ENCODE measurements at regions not wholly inside any gene's neighbourhood (a gene's known extent, or its start where the extent isn't known, plus 50 kb on each side); places are given as distances from the start of the nearest gene placed in this dataset.

GRCh38 chr3:76527773-76528172, 512.1 kb upstream of the ROBO2 start:
- TF ChIP-seq POLR2AphosphoS5 (IDR thresholded peaks at IDR 0.05; ENCODE audit: low read depth, low read length) = no peak
- TF ChIP-seq REST (IDR thresholded peaks at IDR 0.05; ENCODE audit: insufficient read depth in 1 of 2, low read depth in 2 of 2, low read length in 2 of 2) = no peak
- TF ChIP-seq TAF1 (IDR thresholded peaks at IDR 0.05; ENCODE audit: borderline replicate concordance, insufficient read depth, low read length) = no peak
- no peak for TF ChIP-seq SIN3A (IDR thresholded peaks at IDR 0.05; ENCODE audit: borderline replicate concordance, insufficient read depth, low read length)

- TF ChIP-seq FOXP2 (optimal IDR thresholded peaks at IDR 0.05; ENCODE audit: borderline replicate concordance, extremely low read depth, extremely low read length, insufficient read depth) (no peak), POLR2AphosphoS5 (IDR thresholded peaks at IDR 0.05; ENCODE audit: low read depth, low read length) (no peak), REST (IDR thresholded peaks at IDR 0.05; ENCODE audit: insufficient read depth in 1 of 2, low read depth in 2 of 2, low read length in 2 of 2) (no peak), TAF1 (IDR thresholded peaks at IDR 0.05; ENCODE audit: borderline replicate concordance, insufficient read depth, low read length) (no peak), SIN3A (IDR thresholded peaks at IDR 0.05; ENCODE audit: borderline replicate concordance, insufficient read depth, low read length) (no peak)
Measured at GRCh38 chr3:76532158-76532822, 507.6 kb upstream of the ROBO2 start.

- no peak for TF ChIP-seq TAF1 (IDR thresholded peaks at IDR 0.05; ENCODE audit: borderline replicate concordance, insufficient read depth, low read length)
- no peak for TF ChIP-seq FOXP2 (optimal IDR thresholded peaks at IDR 0.05; ENCODE audit: borderline replicate concordance, extremely low read depth, extremely low read length, insufficient read depth)
- no peak for TF ChIP-seq SIN3A (IDR thresholded peaks at IDR 0.05; ENCODE audit: borderline replicate concordance, insufficient read depth, low read length)
- no peak for TF ChIP-seq POLR2AphosphoS5 (IDR thresholded peaks at IDR 0.05; ENCODE audit: low read depth, low read length)
- TF ChIP-seq REST (IDR thresholded peaks at IDR 0.05; ENCODE audit: insufficient read depth in 1 of 2, low read depth in 2 of 2, low read length in 2 of 2) = no peak
Measured at GRCh38 chr3:76547674-76548073, 492.2 kb upstream of the ROBO2 start.

GRCh38 chr3:76550522-76551201, 489.2 kb upstream of the ROBO2 start:
- TF ChIP-seq POLR2AphosphoS5 (IDR thresholded peaks at IDR 0.05; ENCODE audit: low read depth, low read length) (no peak), REST (IDR thresholded peaks at IDR 0.05; ENCODE audit: insufficient read depth in 1 of 2, low read depth in 2 of 2, low read length in 2 of 2) (no peak), TAF1 (IDR thresholded peaks at IDR 0.05; ENCODE audit: borderline replicate concordance, insufficient read depth, low read length) (no peak), SIN3A (IDR thresholded peaks at IDR 0.05; ENCODE audit: borderline replicate concordance, insufficient read depth, low read length) (no peak), FOXP2 (optimal IDR thresholded peaks at IDR 0.05; ENCODE audit: borderline replicate concordance, extremely low read depth, extremely low read length, insufficient read depth) (no peak)
